A549 (cell line): ENCODE measurements at regions not wholly inside any gene's neighbourhood (a gene's known extent, or its start where the extent isn't known, plus 50 kb on each side); places are given as distances from the start of the nearest gene placed in this dataset.

Experiments
- ATAC-seq, 2 experiments: fragments of 200-7000 bp in 1 of 2; fragments of >200 bp in 1 of 2; cut with Nextera tagmentation in 1 of 2; cut with Tn5 transposase in 1 of 2; 3 replicates each; pipeline versions ENCODE4 v1.8.0 to v1.9.1; 2018 to 2020; ENCODE audit warnings: mild to moderate bottlenecking in 1 of 2, moderate library complexity in 1 of 2
- CTCF ChIA-PET: fragments of 300-600 bp; sonication (Branson Sonifier 250); formaldehyde crosslinking; extraction: SDS; loops from one replicate; lab custom pipeline; 2021; ENCODE audit warnings: antibody characterized with exemption, inconsistent platforms; lab: Yijun Ruan, JAX
- POLR2A ChIA-PET: fragments of 350-600 bp; formaldehyde crosslinking; extraction: SDS; loops from one replicate; lab custom pipeline; 2021; ENCODE audit warnings: antibody characterized with exemption, inconsistent platforms; lab: Yijun Ruan, JAX
- DNase-seq, 2 experiments: peaks; one replicate each; pipeline versions ENCODE4 v3.0.0 to v3.0.0-alpha.2; 2011 to 2016; ENCODE audit warnings: low read depth in 1 of 2, low spot score in 1 of 2
- FAIRE-seq: peaks from 2 replicates; lab custom pipeline; 2011; peaks lifted over from hg19 to GRCh38; lab: Jason Lieb, UNC
- H3K27ac ChIP-seq, 2 experiments: fragments of >200 bp; sonication (Bioruptor Twin); formaldehyde crosslinking; 3 replicates each; pipeline ENCODE4 v1.5.1; 2016 to 2017
- H3K4me1 ChIP-seq: fragments of >200 bp; sonication (Bioruptor Twin); formaldehyde crosslinking; 3 replicates; pipeline ENCODE4 v1.6.1; 2016
- H3K4me2 ChIP-seq: fragments of >200 bp; sonication (Bioruptor Twin); formaldehyde crosslinking; 3 replicates; pipeline ENCODE4 v1.6.1; 2016
- H3K4me3 ChIP-seq: fragments of >200 bp; sonication (Bioruptor Twin); formaldehyde crosslinking; 3 replicates; pipeline ENCODE4 v1.5.1; 2016
- H3K9me3 ChIP-seq: fragments of >200 bp; sonication (Bioruptor Twin); formaldehyde crosslinking; 3 replicates; pipeline ENCODE4 v1.6.1; 2016
- BHLHE40 ChIP-seq: IDR thresholded peaks from 2 replicates; pipeline ENCODE4 v1.6.1; 2012; ENCODE audit warnings: low read depth, low read length, inconsistent platforms
- CBX2 ChIP-seq: fragments of 200-600 bp; sonication (generic); IDR thresholded peaks from 2 replicates; pipeline ENCODE4 v1.6.1; 2016; ENCODE audit warnings: low read depth, mild to moderate bottlenecking, borderline replicate concordance
- CHD4 ChIP-seq: fragments of 200-600 bp; sonication (generic); IDR thresholded peaks from 2 replicates; pipeline ENCODE4 v1.6.1; 2016; ENCODE audit warnings: antibody characterized with exemption, mild to moderate bottlenecking, borderline replicate concordance
- EHMT2 ChIP-seq: fragments of 200-600 bp; sonication (generic); IDR thresholded peaks from 2 replicates; pipeline ENCODE4 v1.6.1; 2016; ENCODE audit warnings: antibody characterized with exemption, low read depth, mild to moderate bottlenecking, moderate library complexity
- ESRRA ChIP-seq: fragments of 150-350 bp; IDR thresholded peaks from 2 replicates; pipeline ENCODE4 v1.6.1; 2014; ENCODE audit warnings: mild to moderate bottlenecking, low read length, borderline replicate concordance
- FOSB ChIP-seq: fragments of 250-450 bp; sonication (Bioruptor Pico); IDR thresholded peaks from 2 replicates; pipeline ENCODE4 v1.5.0; 2020; ENCODE audit warnings: mild to moderate bottlenecking, moderate library complexity
- FOSL2 ChIP-seq, 2 experiments: fragments of 450-650 bp in 1 of 2; fragments of >200 bp in 1 of 2; sonication (Bioruptor Twin) in 1 of 2; formaldehyde crosslinking; IDR thresholded peaks; 2 replicates each; pipeline versions ENCODE4 v1.5.0 to v1.6.1; 2016 to 2020; ENCODE audit warnings: mild to moderate bottlenecking in 1 of 2, moderate library complexity in 1 of 2
- GATA3 ChIP-seq: IDR thresholded peaks from 2 replicates; pipeline ENCODE4 v1.6.1; 2012; ENCODE audit warnings: borderline replicate concordance
- HDAC2 ChIP-seq: fragments of 200-600 bp; sonication (generic); IDR thresholded peaks from 2 replicates; pipeline ENCODE4 v1.6.1; 2016
- HEYL ChIP-seq: fragments of 250-450 bp; sonication (Bioruptor Pico); IDR thresholded peaks from 2 replicates; pipeline ENCODE4 v1.8.0; 2021; ENCODE audit warnings: mild to moderate bottlenecking, moderate library complexity
- HOXB5 ChIP-seq: fragments of 250-450 bp; sonication (Bioruptor Pico); IDR thresholded peaks from 2 replicates; pipeline ENCODE4 v1.5.0; 2020; ENCODE audit warnings: mild to moderate bottlenecking, moderate library complexity
- KDM1A ChIP-seq: fragments of 200-600 bp; sonication (generic); IDR thresholded peaks from 2 replicates; pipeline ENCODE4 v1.6.1; 2016; ENCODE audit warnings: low read depth, mild to moderate bottlenecking
- KDM5A ChIP-seq: fragments of 200-600 bp; sonication (generic); IDR thresholded peaks from 2 replicates; pipeline ENCODE4 v1.6.1; 2016; ENCODE audit warnings: antibody characterized with exemption, mild to moderate bottlenecking
- MAZ ChIP-seq: fragments of 150-350 bp; IDR thresholded peaks from 2 replicates; pipeline ENCODE4 v1.6.1; 2014; ENCODE audit warnings: antibody characterized with exemption, low read depth, low read length, borderline replicate concordance
- MYC ChIP-seq: IDR thresholded peaks from 2 replicates; pipeline ENCODE4 v1.6.1; 2012; ENCODE audit warnings: mild to moderate bottlenecking, inconsistent platforms, low read length, improper control_type of control experiment, borderline replicate concordance
- RAD21 ChIP-seq, 2 experiments: fragments of >200 bp in 1 of 2; sonication (Bioruptor Twin) in 1 of 2; formaldehyde crosslinking in 1 of 2; IDR thresholded peaks in 1 of 2; conservative IDR thresholded peaks in 1 of 2; 2 replicates in 1 of 2; 3 replicates in 1 of 2; pipeline ENCODE4 v1.6.1; 2012 to 2018; ENCODE audit warnings: inconsistent platforms in 1 of 2
- RFX5 ChIP-seq: fragments of 450-650 bp; IDR thresholded peaks from 2 replicates; pipeline ENCODE4 v1.7.1; 2014; ENCODE audit warnings: antibody characterized with exemption, mild to moderate bottlenecking, moderate library complexity
- SMC3 ChIP-seq: fragments of >200 bp; sonication (Bioruptor Twin); formaldehyde crosslinking; IDR thresholded peaks from 3 replicates; pipeline ENCODE4 v1.6.1; 2018; ENCODE audit warnings: inconsistent platforms
- SREBF2 ChIP-seq: fragments of 450-650 bp; IDR thresholded peaks from 2 replicates; pipeline ENCODE4 v1.6.1; 2014; ENCODE audit warnings: mild to moderate bottlenecking, moderate library complexity
- ZFP36 ChIP-seq: fragments of 450-650 bp; IDR thresholded peaks from 2 replicates; pipeline ENCODE4 v1.6.1; 2014; ENCODE audit warnings: borderline replicate concordance; ENCODE audit not compliant: partially characterized antibody
- WGBS: methylation state at CpG from one replicate; pipeline ENCODE4 v1.1.6; 2017; ENCODE audit errors: missing lambda C conversion rate; 5-methylcytosine and 5-hydroxymethylcytosine counted together
- TF ChIP-seq, protein P1 (sequence below): fragments of >200 bp; sonication (Bioruptor Twin); formaldehyde crosslinking; IDR thresholded peaks from 2 replicates; pipeline ENCODE4 v1.6.1; 2016
- TF ChIP-seq, protein P2 (sequence below): IDR thresholded peaks from 2 replicates; pipeline ENCODE4 v1.6.1; 2012

DNA sequence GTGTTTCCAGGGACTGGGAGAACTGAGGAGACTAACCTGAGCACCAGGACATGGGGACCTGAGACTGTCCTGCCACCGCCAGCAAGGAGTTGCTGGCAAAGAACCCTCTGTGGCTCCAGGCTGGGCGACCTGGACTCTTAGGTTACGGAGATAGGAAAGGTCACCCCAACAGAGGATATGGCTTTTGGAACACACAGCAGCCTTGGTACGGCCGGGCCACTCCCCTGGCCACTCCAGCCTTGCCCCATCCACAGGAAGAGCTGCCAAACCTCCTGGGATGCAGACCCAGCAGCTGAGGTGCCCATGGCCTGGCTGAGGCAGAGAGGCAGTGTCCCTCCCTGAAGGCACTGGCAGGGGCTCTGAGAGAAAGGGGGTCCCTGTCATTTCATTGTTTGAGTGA is 137.8 kb downstream of the OAT start:
- CTCF ChIA-PET = no interaction called here
- ATAC-seq = no peak
- Histone ChIP-seq H3K27ac (no peak overlapping the region), H3K4me3 (no peak overlapping the region), H3K4me2 (no peak overlapping the region), H3K9me3 (no peaks in the 10 kb centered on the region), H3K4me1 (no peaks in the 10 kb centered on the region)
- DNase-seq = no peak
- WGBS = 41% methylated on average over 5 of the region's 5 CpGs
- TF ChIP-seq MYC (no peak), GATA3 (no peak), EHMT2 (no peak), HDAC2 (no peak), HOXB5 (CRISPR knock-in tag) (no peak), BHLHE40 (no peak), RFX5 (no peak), CHD4 (no peak), SMC3 (no peak)
- no peak for FAIRE-seq
- POLR2A ChIA-PET = no interaction called here

DNA sequence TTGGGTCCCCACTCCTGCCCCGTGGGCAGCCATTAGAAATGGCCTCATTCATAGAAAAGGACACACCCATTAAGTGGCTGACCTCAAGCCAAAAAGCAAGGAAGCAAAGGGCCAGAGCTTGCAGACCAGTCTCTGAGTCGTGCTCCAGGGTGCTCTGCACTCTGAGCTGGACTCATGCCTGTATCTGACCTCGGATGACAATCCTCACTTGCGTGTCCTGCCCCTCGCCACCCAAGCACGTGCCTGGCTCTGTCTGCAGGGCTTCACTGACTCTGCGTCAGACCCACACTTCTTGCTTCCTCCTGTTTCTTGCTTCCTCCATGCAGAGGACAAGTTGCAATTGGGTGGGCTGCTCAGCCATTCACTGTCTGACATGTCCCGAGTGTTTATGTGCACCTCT is 138.8 kb downstream of the OAT start:
- no peak overlapping the region for H3K4me3 ChIP-seq
- H3K4me1 ChIP-seq = no peaks in the 10 kb centered on the region
- no peak overlapping the region for H3K4me2 ChIP-seq
- DNase-seq (no peak), FAIRE-seq (no peak), ATAC-seq (no peak)
- no peaks in the 10 kb centered on the region; the same call in 2 of the 3 replicates for H3K9me3 ChIP-seq
- ChIA-PET POLR2A (no interaction called here), CTCF (interaction anchor here (1.2 to 1.3 kb wide), 2 partner anchors 9 to 13 kb away, joined by 3 read pairs; no protein-coding TSS in a partner anchor)
- no peak overlapping the region for H3K27ac ChIP-seq
- no peak for TF ChIP-seq GATA3
- TF ChIP-seq KDM1A = no peak
- TF ChIP-seq CBX2 = no peak
- TF ChIP-seq MAZ = no peak
- TF ChIP-seq, protein P1, sequence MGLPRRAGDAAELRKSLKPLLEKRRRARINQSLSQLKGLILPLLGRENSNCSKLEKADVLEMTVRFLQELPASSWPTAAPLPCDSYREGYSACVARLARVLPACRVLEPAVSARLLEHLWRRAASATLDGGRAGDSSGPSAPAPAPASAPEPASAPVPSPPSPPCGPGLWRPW = no peak
- TF ChIP-seq FOSL2 (IDR thresholded peaks at IDR 0.05) = no peak
- TF ChIP-seq FOSL2 (CRISPR knock-in tag; IDR thresholded peaks at IDR 0.05) = no peak
- TF ChIP-seq FOSB (CRISPR knock-in tag) = no peak
- TF ChIP-seq ZFP36 = no peak
- no peak for TF ChIP-seq RFX5
- no peak for TF ChIP-seq SREBF2
- TF ChIP-seq ESRRA = no peak
- no peak for TF ChIP-seq KDM5A
- no peak for TF ChIP-seq HEYL
- TF ChIP-seq, protein P2, sequence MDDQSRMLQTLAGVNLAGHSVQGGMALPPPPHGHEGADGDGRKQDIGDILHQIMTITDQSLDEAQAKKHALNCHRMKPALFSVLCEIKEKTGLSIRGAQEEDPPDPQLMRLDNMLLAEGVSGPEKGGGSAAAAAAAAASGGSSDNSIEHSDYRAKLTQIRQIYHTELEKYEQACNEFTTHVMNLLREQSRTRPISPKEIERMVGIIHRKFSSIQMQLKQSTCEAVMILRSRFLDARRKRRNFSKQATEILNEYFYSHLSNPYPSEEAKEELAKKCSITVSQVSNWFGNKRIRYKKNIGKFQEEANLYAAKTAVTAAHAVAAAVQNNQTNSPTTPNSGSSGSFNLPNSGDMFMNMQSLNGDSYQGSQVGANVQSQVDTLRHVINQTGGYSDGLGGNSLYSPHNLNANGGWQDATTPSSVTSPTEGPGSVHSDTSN = no peak
- 41% methylated on average over 8 of the region's 8 CpGs for WGBS

DNA sequence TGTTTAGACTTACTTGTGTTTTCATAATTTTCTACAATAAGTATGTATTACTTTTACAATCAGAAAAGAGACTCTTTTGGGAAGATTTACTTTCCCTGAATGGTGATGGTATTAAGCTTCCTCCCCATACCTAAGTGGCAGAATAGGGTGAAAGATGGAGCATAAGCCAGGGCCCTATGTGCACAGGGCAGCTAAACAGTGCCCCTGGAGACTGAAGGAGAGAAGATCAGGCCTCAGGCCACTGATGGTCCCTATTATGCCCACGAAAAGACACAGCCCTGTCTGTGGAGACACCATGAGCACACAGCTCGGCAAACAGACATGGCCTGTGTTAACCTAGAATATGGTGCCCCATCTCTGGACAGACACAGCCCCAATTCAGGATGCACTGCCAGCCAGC is 139.4 kb downstream of the OAT start:
- Histone ChIP-seq H3K4me3 (no peak overlapping the region), H3K4me2 (no peak overlapping the region), H3K9me3 (no peaks in the 10 kb centered on the region; the same call in 2 of the 3 replicates), H3K27ac (no peak overlapping the region), H3K4me1 (no peaks in the 10 kb centered on the region)
- no peak for FAIRE-seq
- CTCF ChIA-PET = interaction anchor here (1.2 to 1.3 kb wide), 2 partner anchors 9 to 12 kb away, joined by 3 read pairs; no protein-coding TSS in a partner anchor
- peak in 1 of 2 experiments; percentile 42; a peak in 2 of 6 replicates for ATAC-seq
- DNase-seq = no peak
- POLR2A ChIA-PET = no interaction called here
- 25% methylated on average over 2 of the region's 2 CpGs for WGBS
- TF ChIP-seq RAD21 (conservative IDR thresholded peaks at IDR 0.05 in 1 of 2, IDR thresholded peaks at IDR 0.05 in 1 of 2) = 0 out of 5 replicates have a peak, but pooled peaks of 1 of the 2 experiments have one; percentile 7
- TF ChIP-seq FOSL2 (IDR thresholded peaks at IDR 0.05) = no peak
- no peak for TF ChIP-seq FOSL2 (CRISPR knock-in tag; IDR thresholded peaks at IDR 0.05)
